H1 (cell line): ENCODE measurements at regions not wholly inside any gene's neighbourhood (a gene's known extent, or its start where the extent isn't known, plus 50 kb on each side); places are given as distances from the start of the nearest gene placed in this dataset.

Experiments
- CTCF ChIA-PET: fragments of 300-600 bp; sonication (Branson Sonifier 250); formaldehyde crosslinking; loops from one replicate; lab custom pipeline; 2021; ENCODE audit not compliant: partially characterized antibody; lab: Charles Lee
- POLR2A ChIA-PET: fragments of 300-600 bp; sonication (Branson Sonifier 250); formaldehyde crosslinking; loops from one replicate; lab custom pipeline; 2021; ENCODE audit warnings: inconsistent platforms; ENCODE audit not compliant: partially characterized antibody; lab: Charles Lee
- DNase-seq, 2 experiments: peaks; one replicate each; pipeline versions ENCODE4 v3.0.0 to v3.0.0-alpha.2; 2010 to 2022; ENCODE audit warnings: low spot score in 2 of 2, low read depth in 1 of 2, mixed read lengths in 1 of 2
- FAIRE-seq: peaks from 2 replicates; lab custom pipeline; 2011; peaks lifted over from hg19 to GRCh38; lab: Jason Lieb, UNC
- H2AFZ ChIP-seq: 2 replicates; pipeline ENCODE4 v1.8.1; 2012; ENCODE audit warnings: low read length, inconsistent platforms
- H2AK5ac ChIP-seq: 2 replicates; pipeline ENCODE4 v1.6.1; 2013; ENCODE audit warnings: low read depth, low read length
- H2BK120ac ChIP-seq: replicated peaks from 2 replicates; pipeline ENCODE3; 2013; ENCODE audit warnings: low read depth, low read length, inconsistent platforms
- H2BK12ac ChIP-seq: 2 replicates; pipeline ENCODE4 v1.6.1; 2013; ENCODE audit warnings: low read depth, low read length
- H2BK15ac ChIP-seq: 2 replicates; pipeline ENCODE4 v1.6.1; 2013; ENCODE audit warnings: low read length
- H2BK20ac ChIP-seq: 2 replicates; pipeline ENCODE4 v1.6.1; 2013; ENCODE audit warnings: low read length
- H2BK5ac ChIP-seq: 2 replicates; pipeline ENCODE4 v1.6.1; 2013; ENCODE audit warnings: low read depth, low read length
- H3K14ac ChIP-seq: 2 replicates; pipeline ENCODE4 v1.6.1; 2013; ENCODE audit warnings: inconsistent platforms; ENCODE audit not compliant: insufficient read length
- H3K18ac ChIP-seq: 2 replicates; pipeline ENCODE4 v1.6.1; 2013; ENCODE audit warnings: low read length; ENCODE audit errors: extremely low read depth
- H3K23ac ChIP-seq: 2 replicates; pipeline ENCODE4 v1.6.1; 2013; ENCODE audit warnings: inconsistent platforms; ENCODE audit not compliant: insufficient read length
- H3K23me2 ChIP-seq: 2 replicates; pipeline ENCODE4 v1.6.1; 2013; ENCODE audit warnings: low read depth, low read length
- H3K27ac ChIP-seq: 2 replicates; pipeline ENCODE4 v1.6.1; 2011; ENCODE audit warnings: low read depth, low read length, inconsistent platforms
- H3K27me3 ChIP-seq, 4 experiments: replicated peaks in 1 of 4; 1 replicate in 1 of 4; 2 replicates in 3 of 4; pipeline versions ENCODE4 v1.6.1 to v1.8.1; 2011 to 2013; ENCODE audit warnings: low read length in 3 of 4, mild to moderate bottlenecking in 3 of 4, inconsistent platforms in 2 of 4, mixed read lengths in 2 of 4, moderate library complexity in 1 of 4; ENCODE audit not compliant: control insufficient read depth in 3 of 4, insufficient read depth in 3 of 4; ENCODE audit errors: extremely low read depth in 1 of 4
- H3K36me3 ChIP-seq, 4 experiments: 2 replicates each; pipeline versions ENCODE4 v1.6.1 to v1.8.1; 2011 to 2013; ENCODE audit warnings: mild to moderate bottlenecking in 4 of 4, low read length in 3 of 4, moderate library complexity in 2 of 4, control low read depth in 1 of 4, inconsistent platforms in 1 of 4; ENCODE audit not compliant: insufficient read depth in 4 of 4, control insufficient read depth in 2 of 4
- H3K4ac ChIP-seq: replicated peaks from 2 replicates; pipeline ENCODE3; 2013; ENCODE audit warnings: low read length, low read depth, mixed read lengths, inconsistent platforms; ENCODE audit not compliant: insufficient read length
- H3K4me1 ChIP-seq, 4 experiments: replicated peaks in 1 of 4; 1 replicate in 1 of 4; 2 replicates in 3 of 4; pipeline versions ENCODE4 v1.6.1 to v1.8.1; 2011 to 2013; ENCODE audit warnings: low read length in 3 of 4, inconsistent platforms in 2 of 4, mixed read lengths in 1 of 4; ENCODE audit not compliant: insufficient read depth in 4 of 4, control insufficient read depth in 3 of 4
- H3K4me2 ChIP-seq, 2 experiments: 2 replicates each; pipeline versions ENCODE4 v1.6.1 to v1.8.1; 2011 to 2013; ENCODE audit warnings: low read depth in 2 of 2, low read length in 2 of 2, control low read depth in 1 of 2, inconsistent platforms in 1 of 2, mild to moderate bottlenecking in 1 of 2; ENCODE audit not compliant: insufficient read depth in 1 of 2
- H3K4me3 ChIP-seq, 4 experiments: fragments of 200-600, 300-600 bp in 1 of 4; sonication (generic), shearing (Covaris generic), sonication (Bioruptor Twin) in 1 of 4; 2 replicates each; pipeline versions ENCODE4 v1.5.1 to v1.8.1; 2011 to 2016; ENCODE audit warnings: low read length in 4 of 4, low read depth in 3 of 4, control low read depth in 2 of 4, inconsistent platforms in 2 of 4, mild to moderate bottlenecking in 2 of 4, mixed read lengths in 1 of 4, moderate library complexity in 1 of 4; ENCODE audit not compliant: insufficient read depth in 2 of 4; ENCODE audit errors: extremely low read depth in 1 of 4
- H3K56ac ChIP-seq: replicated peaks from 2 replicates; pipeline ENCODE3; 2013; ENCODE audit warnings: low read depth, mild to moderate bottlenecking, mixed read lengths, low read length, inconsistent platforms; ENCODE audit not compliant: insufficient read length
- H3K79me1 ChIP-seq: 2 replicates; pipeline ENCODE4 v1.6.1; 2013; ENCODE audit warnings: low read depth, low read length, control low read depth
- H3K79me2 ChIP-seq, 2 experiments: 2 replicates each; pipeline versions ENCODE4 v1.6.1 to v1.8.1; 2012 to 2013; ENCODE audit warnings: low read length in 2 of 2, mild to moderate bottlenecking in 2 of 2, inconsistent platforms in 1 of 2; ENCODE audit not compliant: insufficient read depth in 2 of 2, control insufficient read depth in 1 of 2
- H3K9ac ChIP-seq, 4 experiments: replicated peaks in 1 of 4; 1 replicate in 1 of 4; 2 replicates in 3 of 4; pipeline versions ENCODE4 v1.6.1 to v1.8.1; 2011 to 2013; ENCODE audit warnings: low read depth in 3 of 4, low read length in 3 of 4, control low read depth in 2 of 4, mild to moderate bottlenecking in 2 of 4, moderate library complexity in 2 of 4, inconsistent platforms in 1 of 4; ENCODE audit errors: extremely low read depth in 1 of 4
- H3K9me3 ChIP-seq, 2 experiments: 2 replicates each; pipeline versions ENCODE4 v1.6.1 to v1.8.1; 2012 to 2013; ENCODE audit warnings: mild to moderate bottlenecking in 2 of 2, moderate library complexity in 2 of 2, control low read depth in 1 of 2, inconsistent platforms in 1 of 2, low read depth in 1 of 2, low read length in 1 of 2, mixed read lengths in 1 of 2; ENCODE audit not compliant: insufficient read depth in 2 of 2
- H4K20me1 ChIP-seq, 2 experiments: replicated peaks in 1 of 2; 2 replicates each; pipeline versions ENCODE3 to v1.8.1; 2011 to 2013; ENCODE audit warnings: inconsistent platforms in 2 of 2, low read length in 2 of 2, mild to moderate bottlenecking in 1 of 2; ENCODE audit not compliant: insufficient read depth in 2 of 2, control insufficient read depth in 1 of 2
- H4K5ac ChIP-seq: 2 replicates; pipeline ENCODE4 v1.6.1; 2013; ENCODE audit warnings: low read length, low read depth, mixed read lengths, inconsistent platforms; ENCODE audit not compliant: insufficient read length
- H4K8ac ChIP-seq: 2 replicates; pipeline ENCODE4 v1.8.0; 2013; ENCODE audit warnings: mild to moderate bottlenecking, moderate library complexity, low read length, inconsistent platforms; ENCODE audit not compliant: insufficient read depth; ENCODE audit errors: extremely low read depth
- H4K91ac ChIP-seq: replicated peaks from 2 replicates; pipeline ENCODE3; 2013; ENCODE audit warnings: low read length, mixed read lengths, inconsistent platforms; ENCODE audit not compliant: insufficient read length
- SP2 ChIP-seq: IDR thresholded peaks from 2 replicates; pipeline ENCODE4 v1.6.1; 2012; ENCODE audit warnings: mild to moderate bottlenecking, low read length, inconsistent platforms
- WGBS, 2 experiments: shearing (Covaris generic) in 1 of 2; methylation state at CpG; one replicate each; pipeline versions ENCODE4 v1.1.6 to v1.1.7; 2013 to 2015; ENCODE audit warnings: low lambda C conversion rate in 2 of 2, mixed read lengths in 2 of 2, inconsistent platforms in 1 of 2, low coverage in 1 of 2, missing lambda C conversion rate in 1 of 2; ENCODE audit not compliant: insufficient replicate concordance in 2 of 2, insufficient coverage in 1 of 2, insufficient read length in 1 of 2; ENCODE audit errors: extremely low coverage in 1 of 2, missing lambda C conversion rate in 1 of 2; 5-methylcytosine and 5-hydroxymethylcytosine counted together

- Histone ChIP-seq H3K27me3 (no peaks in the 10 kb centered on the region), H2BK15ac (no peak overlapping the region), H3K79me1 (no peaks in the 10 kb centered on the region), H3K56ac (no peak overlapping the region), H3K4me1 (no peaks in the 10 kb centered on the region), H4K5ac (no peak overlapping the region), H3K9ac (no peak overlapping the region), H3K27ac (no peak overlapping the region), H2BK5ac (no peak overlapping the region), H2AK5ac (no peak overlapping the region), H3K23me2 (no peaks in the 10 kb centered on the region), H4K91ac (no peak overlapping the region), H3K23ac (no peak overlapping the region), H3K36me3 (no peaks in the 10 kb centered on the region), H3K4me3 (no peak overlapping the region), H2BK20ac (no peak overlapping the region), H2AFZ (no peak overlapping the region), H4K20me1 (no peaks in the 10 kb centered on the region), H3K14ac (no peak overlapping the region), H4K8ac (no peak overlapping the region), H3K79me2 (no peaks in the 10 kb centered on the region), H3K9me3 (no peaks in the 10 kb centered on the region), H3K18ac (no peak overlapping the region), H2BK12ac (no peak overlapping the region), H2BK120ac (no peak overlapping the region), H3K4me2 (no peak overlapping the region), H3K4ac (no peak overlapping the region)
- 94% methylated on average over 5 of the region's 5 CpGs; no CpG with 5 or more reads in 1 of the 2 experiments for WGBS, 2 experiments
- DNase-seq (no peak), FAIRE-seq (no peak)
- ChIA-PET POLR2A (interaction anchor here (1.1 kb wide), 1 partner anchor 12 kb away, joined by 3 read pairs; no protein-coding TSS in a partner anchor), CTCF (no interaction called here)
- TF ChIP-seq SP2 = no peak
Measured at GRCh38 chr20:7695051-7695495, 245.2 kb downstream of the HAO1 start.
